ENCODE measurements at regions not wholly inside any gene's neighbourhood (a gene's known extent, or its start where the extent isn't known, plus 50 kb on each side); places are given as distances from the start of the nearest gene placed in this dataset.
"Not testable (repeated sequence)": the region's sequence is repeated elsewhere in the genome, so short reads cannot be mapped to it uniquely, and the experiment has no call there.

GRCh38 chr22:49527611-49528419 lies 299.9 kb downstream of the BRD1 start:
- peak in 3 of 10 donors; percentile 31 to 58 (median 41) for DNase-seq

GRCh38 chr22:49525801-49526535 lies 301.7 kb downstream of the BRD1 start:
- intact Hi-C loops (cut with DNase I), result no loop called here

More at GRCh38 chr22:49527611-49528419, 299.9 kb downstream of the BRD1 start:
- intact Hi-C loops (cut with DNase I), result no loop called here

GRCh38 chr22:49525360-49525759 lies 302.3 kb downstream of the BRD1 start:
- DNase-seq, result peak in 2 of 10 donors; percentile 55 to 74
- intact Hi-C loops (cut with DNase I), result no loop called here

More at GRCh38 chr22:49525801-49526535, 301.7 kb downstream of the BRD1 start:
- peak in 9 of 10 donors; percentile 41 to 92 (median 56) for DNase-seq

- peak in 1 of 10 donors; percentile 72 for DNase-seq
- intact Hi-C loops (cut with DNase I), result no loop called here
These were observed 303.3 kb downstream of the BRD1 start for GRCh38 chr22:49524362-49524761.

GRCh38 chr22:49523374-49524008 lies 304.2 kb downstream of the BRD1 start:
- no peak for DNase-seq
- intact Hi-C loops (cut with DNase I), result no loop called here

GRCh38 chr22:49522582-49523373 lies 304.9 kb downstream of the BRD1 start:
- DNase-seq, result no peak
- intact Hi-C loops (cut with DNase I), result no loop called here

- intact Hi-C loops (cut with DNase I), result no loop called here
- peak in 8 of 10 donors; percentile 22 to 92 (median 72) for DNase-seq
These were observed 305.9 kb downstream of the BRD1 start for GRCh38 chr22:49521787-49522224.

- intact Hi-C loops (cut with DNase I), result no loop called here
- no peak for DNase-seq
These were observed 308.4 kb downstream of the BRD1 start for GRCh38 chr22:49519117-49519737.

- intact Hi-C loops (cut with DNase I), result no loop called here
- no peak for DNase-seq
These were observed 309.2 kb downstream of the BRD1 start for GRCh38 chr22:49518436-49518970.

GRCh38 chr22:49517667-49518185 lies 309.9 kb downstream of the BRD1 start:
- DNase-seq, result no peak

GRCh38 chr22:49517211-49517610 lies 310.5 kb downstream of the BRD1 start:
- intact Hi-C loops (cut with DNase I), result no loop called here
- no peak for DNase-seq

More at GRCh38 chr22:49517667-49518185, 309.9 kb downstream of the BRD1 start:
- intact Hi-C loops (cut with DNase I), result no loop called here

GRCh38 chr22:49515475-49515874 lies 312.2 kb downstream of the BRD1 start:
- intact Hi-C loops (cut with DNase I), result no loop called here
- no peak for DNase-seq

GRCh38 chr22:49514641-49515040 lies 313.0 kb downstream of the BRD1 start:
- DNase-seq, result peak in 1 of 10 donors; percentile 46
- intact Hi-C loops (cut with DNase I), result no loop called here

GRCh38 chr22:49514211-49514610 lies 313.5 kb downstream of the BRD1 start:
- no peak for DNase-seq
- intact Hi-C loops (cut with DNase I), result no loop called here

- DNase-seq, result no peak
- intact Hi-C loops (cut with DNase I), result no loop called here
These were observed 314.3 kb downstream of the BRD1 start for GRCh38 chr22:49513358-49513851.

GRCh38 chr22:49512487-49513165 lies 315.0 kb downstream of the BRD1 start:
- DNase-seq, result no peak
- intact Hi-C loops (cut with DNase I), result no loop called here

- DNase-seq; intact Hi-C loops (cut with DNase I): not testable (repeated sequence)
These were observed 316.1 kb downstream of the BRD1 start for GRCh38 chr22:49511393-49512189.

- no peak for DNase-seq
- intact Hi-C loops (cut with DNase I), result no loop called here
These were observed 317.0 kb downstream of the BRD1 start for GRCh38 chr22:49510718-49511117.

Measured in posterior cingulate gyrus (tissue), 11 donors.